ENCODE measurements at regions not wholly inside any gene's neighbourhood (a gene's known extent, or its start where the extent isn't known, plus 50 kb on each side); places are given as distances from the start of the nearest gene placed in this dataset.

DNA sequence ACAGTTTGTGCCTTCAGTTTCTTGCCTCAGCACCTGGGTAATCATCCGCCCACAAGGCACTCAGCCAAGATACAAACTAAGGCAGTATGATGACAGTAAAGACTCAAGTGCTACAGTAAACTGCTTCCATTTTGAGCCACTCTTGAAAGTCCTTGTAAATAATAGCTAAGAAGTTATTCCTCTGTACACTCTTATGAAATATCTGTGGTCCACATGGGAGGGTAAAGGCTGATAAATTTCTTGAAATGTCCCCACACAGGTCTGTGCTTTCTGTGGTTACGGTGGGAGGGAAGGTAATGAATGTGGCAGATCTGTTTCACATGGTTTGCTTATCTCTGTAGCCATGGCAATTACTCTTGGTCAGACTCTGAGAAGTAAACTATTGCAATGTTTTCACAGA is 551.0 kb upstream of the ZWINT start:
- TF ChIP-seq, protein P1, sequence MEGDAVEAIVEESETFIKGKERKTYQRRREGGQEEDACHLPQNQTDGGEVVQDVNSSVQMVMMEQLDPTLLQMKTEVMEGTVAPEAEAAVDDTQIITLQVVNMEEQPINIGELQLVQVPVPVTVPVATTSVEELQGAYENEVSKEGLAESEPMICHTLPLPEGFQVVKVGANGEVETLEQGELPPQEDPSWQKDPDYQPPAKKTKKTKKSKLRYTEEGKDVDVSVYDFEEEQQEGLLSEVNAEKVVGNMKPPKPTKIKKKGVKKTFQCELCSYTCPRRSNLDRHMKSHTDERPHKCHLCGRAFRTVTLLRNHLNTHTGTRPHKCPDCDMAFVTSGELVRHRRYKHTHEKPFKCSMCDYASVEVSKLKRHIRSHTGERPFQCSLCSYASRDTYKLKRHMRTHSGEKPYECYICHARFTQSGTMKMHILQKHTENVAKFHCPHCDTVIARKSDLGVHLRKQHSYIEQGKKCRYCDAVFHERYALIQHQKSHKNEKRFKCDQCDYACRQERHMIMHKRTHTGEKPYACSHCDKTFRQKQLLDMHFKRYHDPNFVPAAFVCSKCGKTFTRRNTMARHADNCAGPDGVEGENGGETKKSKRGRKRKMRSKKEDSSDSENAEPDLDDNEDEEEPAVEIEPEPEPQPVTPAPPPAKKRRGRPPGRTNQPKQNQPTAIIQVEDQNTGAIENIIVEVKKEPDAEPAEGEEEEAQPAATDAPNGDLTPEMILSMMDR (IDR thresholded peaks at IDR 0.05; ENCODE audit: low read depth, low read length), result no peak
- H3K4me3 ChIP-seq (ENCODE audit: low read depth, low read length), result no peak overlapping the region
- DNase-seq (ENCODE audit: low read depth, low spot score), result no peak
- in situ Hi-C loops (cut with HindIII; ENCODE audit: low sequenced_read_pairs), result no loop called here

DNA sequence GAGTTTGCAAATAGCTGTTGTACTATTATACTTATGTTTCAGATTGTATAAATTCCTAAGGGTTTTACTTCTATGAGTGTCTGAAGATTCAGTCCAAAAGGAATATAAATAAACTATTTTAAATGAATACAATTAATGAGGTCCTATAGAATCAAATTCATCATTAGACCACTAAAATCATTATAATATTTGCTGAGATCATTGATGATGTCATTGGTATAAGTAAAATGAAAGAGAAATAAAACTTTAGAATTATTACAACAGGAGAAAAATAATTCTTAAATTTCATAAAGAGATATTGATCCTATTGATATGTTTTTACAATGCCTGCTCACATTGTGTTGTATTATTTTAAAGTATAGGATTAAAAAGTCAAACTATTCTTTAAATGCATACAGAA is 544.0 kb upstream of the ZWINT start:
- H3K4me3 ChIP-seq (ENCODE audit: low read depth, low read length), result no peak overlapping the region
- no peak for DNase-seq (ENCODE audit: low read depth, low spot score)
- TF ChIP-seq, protein P1 (IDR thresholded peaks at IDR 0.05; ENCODE audit: low read depth, low read length), result no peak
- in situ Hi-C loops (cut with HindIII; ENCODE audit: low sequenced_read_pairs), result no loop called here

DNA sequence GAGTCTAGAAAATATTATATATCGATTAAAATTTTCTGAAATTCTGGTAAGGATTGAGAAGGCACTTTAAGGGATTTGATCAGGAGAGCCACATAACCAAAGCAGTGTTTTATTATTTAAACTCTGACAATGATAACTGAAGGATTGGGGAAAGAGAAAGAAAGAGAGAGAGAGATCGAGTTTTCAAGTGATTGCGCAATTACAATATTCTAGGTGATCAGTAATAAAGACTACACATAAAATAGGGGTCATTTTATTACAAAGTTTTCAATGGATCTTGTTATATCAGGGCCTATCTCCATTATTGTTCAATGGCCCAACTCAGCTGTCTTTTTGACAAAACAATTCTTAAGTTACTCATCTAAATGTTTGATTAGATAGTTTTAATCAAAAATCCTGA is 541.5 kb upstream of the ZWINT start:
- H3K4me3 ChIP-seq (ENCODE audit: low read depth, low read length), result no peak overlapping the region
- in situ Hi-C loops (cut with HindIII; ENCODE audit: low sequenced_read_pairs), result no loop called here
- TF ChIP-seq, protein P1 (IDR thresholded peaks at IDR 0.05; ENCODE audit: low read depth, low read length), result no peak
- no peak for DNase-seq (ENCODE audit: low read depth, low spot score)

DNA sequence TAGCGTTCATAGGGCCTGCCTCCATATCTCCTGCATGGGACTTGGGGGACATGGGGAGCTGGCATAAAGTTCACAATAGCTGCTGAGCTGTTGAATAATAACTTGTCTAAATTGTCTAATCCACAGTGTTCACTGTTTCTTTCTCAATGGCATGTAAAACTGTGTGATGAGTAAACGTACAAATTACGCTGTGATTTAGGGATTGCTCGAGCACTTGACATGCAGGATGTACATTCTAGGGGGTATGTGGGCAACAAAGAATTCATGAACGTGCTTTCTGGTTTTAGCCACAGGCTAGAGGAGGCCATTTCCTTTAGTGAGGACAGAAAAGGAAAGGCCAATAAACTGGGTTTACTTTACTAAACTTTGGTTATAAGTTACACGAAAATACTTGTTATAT is 534.2 kb upstream of the ZWINT start:
- no peak overlapping the region for H3K4me3 ChIP-seq (ENCODE audit: low read depth, low read length)
- no peak for DNase-seq (ENCODE audit: low read depth, low spot score)
- TF ChIP-seq, protein P1 (IDR thresholded peaks at IDR 0.05; ENCODE audit: low read depth, low read length), result no peak
- in situ Hi-C loops (cut with HindIII; ENCODE audit: low sequenced_read_pairs), result no loop called here

DNA sequence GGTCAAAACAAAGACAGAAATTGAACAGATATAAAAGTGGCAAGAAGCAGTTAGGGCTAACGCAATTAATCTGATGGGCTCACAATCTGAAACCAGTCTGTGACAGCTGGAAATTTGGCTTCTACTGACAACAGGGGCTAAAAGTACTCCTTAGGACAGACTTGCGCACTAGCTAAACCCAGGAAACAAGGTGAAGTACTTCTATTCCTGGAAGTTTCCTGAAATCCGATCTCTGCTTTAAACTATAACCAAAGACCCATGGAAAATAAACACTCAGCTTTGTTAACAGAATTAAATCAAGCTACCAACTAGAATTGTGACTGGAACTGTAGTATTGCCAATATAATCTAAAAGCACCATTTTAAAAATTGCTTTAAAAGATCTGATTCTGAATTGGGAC is 520.2 kb upstream of the ZWINT start:
- TF ChIP-seq, protein P1 (IDR thresholded peaks at IDR 0.05; ENCODE audit: low read depth, low read length), result no peak
- H3K4me3 ChIP-seq (ENCODE audit: low read depth, low read length), result no peak overlapping the region
- in situ Hi-C loops (cut with HindIII; ENCODE audit: low sequenced_read_pairs), result no loop called here
- DNase-seq (ENCODE audit: low read depth, low spot score), result no peak

DNA sequence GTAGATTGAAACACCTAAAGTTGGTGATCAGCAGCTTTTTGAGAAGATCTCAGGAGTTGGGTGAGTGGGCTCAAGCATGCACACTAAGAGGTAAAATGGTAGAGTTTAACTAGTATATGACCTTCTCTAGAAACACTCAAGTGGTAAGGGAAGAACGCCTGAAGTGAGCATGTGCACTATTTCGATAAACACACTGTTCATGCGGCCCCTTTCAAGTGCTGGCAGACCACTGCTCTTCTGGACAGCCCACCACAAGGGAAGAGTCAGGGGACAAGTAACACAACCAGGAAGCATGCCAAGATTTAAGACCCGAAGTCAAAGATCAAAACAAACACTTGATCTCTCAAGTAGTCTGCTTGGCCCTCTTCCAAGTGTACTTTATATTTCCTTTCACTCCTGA is 519.5 kb upstream of the ZWINT start:
- TF ChIP-seq, protein P1 (IDR thresholded peaks at IDR 0.05; ENCODE audit: low read depth, low read length), result no peak
- no peak overlapping the region for H3K4me3 ChIP-seq (ENCODE audit: low read depth, low read length)
- in situ Hi-C loops (cut with HindIII; ENCODE audit: low sequenced_read_pairs), result no loop called here
- no peak for DNase-seq (ENCODE audit: low read depth, low spot score)

DNA sequence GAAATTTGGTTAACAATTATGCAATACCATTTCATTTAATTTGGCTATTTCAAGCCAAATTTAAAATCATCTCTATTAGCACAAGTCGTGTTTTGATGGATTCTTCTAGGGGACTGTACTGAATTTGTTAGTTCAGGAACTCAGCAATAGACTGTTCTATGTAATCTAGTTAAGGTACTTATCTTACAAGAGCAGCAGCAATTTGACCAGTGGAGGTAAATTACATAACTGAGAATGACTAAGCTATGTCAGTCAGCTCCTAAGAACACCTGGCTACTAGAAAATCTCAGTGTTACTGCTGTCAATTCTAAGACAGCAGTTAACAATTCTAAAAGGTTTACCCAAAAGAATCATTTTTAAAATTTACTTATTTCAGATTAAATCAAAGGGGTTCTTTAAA is 513.9 kb upstream of the ZWINT start:
- H3K4me3 ChIP-seq (ENCODE audit: low read depth, low read length), result no peak overlapping the region
- in situ Hi-C loops (cut with HindIII; ENCODE audit: low sequenced_read_pairs), result no loop called here
- TF ChIP-seq, protein P1 (IDR thresholded peaks at IDR 0.05; ENCODE audit: low read depth, low read length), result no peak
- no peak for DNase-seq (ENCODE audit: low read depth, low spot score)

Data from astrocyte of the spinal cord (primary cell).